ENCODE measurements at regions not wholly inside any gene's neighbourhood (a gene's known extent, or its start where the extent isn't known, plus 50 kb on each side); places are given as distances from the start of the nearest gene placed in this dataset.

DNA sequence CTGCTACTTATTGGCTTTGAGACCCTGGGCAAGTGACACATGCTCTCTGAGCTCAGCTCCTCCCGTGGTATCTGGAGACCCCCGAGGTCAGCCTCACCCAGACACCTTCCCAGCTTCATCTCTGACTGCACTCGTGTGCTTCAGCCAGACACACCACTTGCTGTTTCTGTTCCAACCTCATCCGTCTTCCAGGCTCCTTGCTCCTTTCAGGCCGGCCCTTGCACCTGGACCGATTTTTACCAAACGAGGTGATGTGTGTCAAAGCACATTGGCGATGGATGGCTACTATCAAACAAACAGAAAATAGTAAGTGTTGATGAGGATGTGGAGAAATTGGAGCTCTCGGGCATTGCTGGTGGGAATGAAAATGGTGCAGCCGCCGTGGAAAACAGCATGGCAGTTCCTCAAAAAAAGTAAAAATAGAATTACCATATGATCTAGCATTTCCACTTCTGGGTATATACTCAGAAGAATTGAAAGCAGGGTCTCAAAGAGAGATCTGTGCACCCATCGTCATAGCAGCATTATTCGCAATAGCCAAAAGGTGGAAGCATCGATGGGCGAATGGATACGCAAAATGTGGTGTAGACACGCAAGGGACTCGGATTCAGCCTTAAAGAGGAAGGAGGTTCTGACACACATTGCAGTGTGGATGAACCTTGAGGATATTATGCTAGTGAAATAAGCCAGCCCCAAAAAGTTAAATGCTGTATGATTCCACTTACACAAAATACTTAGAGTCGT, 96.1 kb upstream of the IER5L start:
- no peak for DNase-seq

DNA sequence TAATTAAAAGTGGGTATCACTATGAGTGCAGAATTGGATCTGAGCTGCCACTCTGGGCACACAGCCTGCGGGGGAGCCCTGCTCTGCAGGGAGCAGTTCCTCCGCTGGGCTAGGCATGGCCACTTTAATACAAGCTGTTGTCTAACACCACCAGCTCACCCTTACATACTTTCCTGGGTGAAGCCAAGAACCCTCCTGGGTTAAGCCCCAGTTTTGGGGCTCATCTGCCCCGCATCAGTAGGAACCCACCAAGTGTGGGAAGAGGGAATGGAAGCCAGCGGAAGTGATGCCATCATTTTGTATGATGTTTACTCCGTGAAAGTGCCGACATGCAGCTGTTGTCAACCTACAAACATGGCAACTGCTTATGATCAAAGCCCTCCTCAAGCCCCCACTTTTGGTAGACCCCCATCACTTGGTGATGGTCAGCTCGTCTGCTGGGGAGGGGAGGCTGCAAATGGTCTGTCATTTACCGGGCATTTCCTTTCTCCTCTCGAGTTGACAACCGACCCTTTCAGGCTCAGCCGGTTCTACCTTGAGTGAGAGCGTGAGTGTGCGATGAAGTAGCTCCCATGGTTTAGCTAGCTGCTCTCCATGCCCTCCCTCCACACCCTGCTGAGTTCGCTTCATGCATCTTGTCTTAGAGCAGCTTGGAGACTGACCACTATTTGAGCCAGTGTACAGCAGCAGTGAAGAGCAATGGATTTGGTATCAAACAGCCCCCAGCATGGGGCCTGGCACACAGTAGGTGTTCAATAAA, 95.3 kb upstream of the IER5L start:
- no peak for DNase-seq

DNA sequence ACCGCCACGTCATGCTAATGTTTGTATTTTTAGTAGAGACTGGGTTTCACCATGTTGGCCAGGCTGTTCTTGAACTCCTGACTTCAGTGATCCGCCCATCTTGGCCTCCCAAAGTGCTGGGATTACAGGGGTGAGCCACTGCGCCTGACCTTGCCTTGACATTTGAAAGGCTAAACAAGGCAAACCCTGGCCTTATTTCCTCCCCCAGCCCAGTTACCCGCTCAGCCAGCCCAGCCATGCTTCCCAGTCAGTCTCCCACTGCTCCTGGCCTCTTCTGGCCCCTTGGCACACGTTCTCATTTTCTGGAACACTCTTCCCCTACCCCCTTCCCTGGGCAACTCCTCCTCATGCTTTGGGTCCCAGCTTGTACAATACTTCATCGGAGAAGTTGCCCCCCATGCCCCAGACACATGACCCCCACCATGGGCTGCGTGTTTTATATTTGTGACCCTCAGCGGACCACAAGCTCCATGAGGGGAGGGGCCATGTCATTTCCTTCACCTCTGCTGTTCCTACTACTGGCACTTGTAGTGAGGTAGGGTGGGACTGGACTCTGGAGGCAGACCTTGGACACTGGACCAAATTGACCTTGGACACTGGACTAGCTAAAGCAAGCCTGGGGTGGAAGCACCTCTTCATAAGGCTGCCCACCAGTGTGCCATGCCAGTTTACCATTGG, 94.4 kb upstream of the IER5L start:
- no peak for DNase-seq

DNA sequence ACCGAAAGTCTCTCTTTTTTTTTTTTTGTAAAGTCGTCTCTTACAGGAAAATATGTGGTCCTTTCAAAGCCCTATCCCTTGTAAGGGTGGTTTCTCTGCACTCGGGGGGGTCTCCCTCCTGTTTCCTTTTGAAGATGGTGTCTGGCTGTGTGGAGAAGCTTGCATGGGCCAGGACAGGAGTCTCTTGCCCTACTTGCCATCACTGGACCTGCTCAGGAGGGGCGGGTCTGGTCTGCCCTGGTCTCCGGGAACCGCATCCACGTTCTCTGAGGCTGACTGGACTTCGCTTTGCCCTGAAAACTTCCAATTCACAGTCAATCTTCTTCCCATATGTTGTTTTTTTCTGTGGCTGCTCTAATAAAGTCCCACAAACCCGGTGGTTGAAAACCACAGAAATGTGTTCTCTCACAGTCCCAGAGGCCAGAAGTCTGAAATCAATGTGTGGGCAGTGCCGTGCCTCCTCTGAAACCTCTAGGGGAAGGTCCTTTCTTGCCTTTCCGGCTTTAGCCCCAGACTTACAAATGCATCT, 92.9 kb upstream of the IER5L start:
- no peak for DNase-seq

DNA sequence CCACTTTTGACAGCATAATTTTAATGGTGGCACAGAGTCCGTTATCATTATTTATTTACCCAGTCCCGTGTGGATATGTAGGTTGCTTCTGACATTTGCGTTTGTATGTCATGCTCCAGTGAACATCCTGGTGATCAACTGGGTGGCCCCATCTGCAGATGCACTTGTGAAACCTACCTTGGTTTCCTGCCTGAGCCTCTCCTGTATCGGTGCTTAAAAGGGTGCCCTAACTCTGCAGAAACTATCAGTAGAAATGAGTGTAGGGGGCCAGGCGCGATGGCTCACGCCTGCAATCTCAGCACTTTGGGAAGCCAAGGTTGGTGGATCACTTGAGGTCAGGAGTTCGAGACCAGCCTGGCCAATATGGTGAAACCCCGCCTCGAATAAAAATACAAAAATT, 92.1 kb upstream of the IER5L start:
- DNase-seq, result peak; percentile 38

DNA sequence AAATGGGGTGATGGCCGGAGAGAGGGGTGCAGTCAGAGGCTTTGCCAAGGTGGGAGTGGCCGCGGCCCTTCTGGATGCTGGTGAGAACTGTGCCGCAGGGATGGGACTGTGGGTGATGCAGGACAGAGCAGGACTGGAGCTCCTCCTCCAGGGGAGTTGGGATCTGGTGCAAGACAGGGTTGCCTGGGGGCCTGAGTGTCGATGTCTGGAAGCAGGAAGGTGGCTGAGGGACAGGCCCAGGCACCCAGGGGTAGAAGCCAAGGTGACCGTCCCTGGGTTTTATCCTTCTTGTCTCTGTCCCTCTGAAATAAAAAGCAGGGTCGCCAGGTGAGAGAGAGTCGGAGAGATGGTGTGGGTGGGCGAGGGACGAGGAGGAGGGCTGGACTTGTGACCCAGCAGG, 89.1 kb upstream of the IER5L start:
- DNase-seq, result no peak

DNA sequence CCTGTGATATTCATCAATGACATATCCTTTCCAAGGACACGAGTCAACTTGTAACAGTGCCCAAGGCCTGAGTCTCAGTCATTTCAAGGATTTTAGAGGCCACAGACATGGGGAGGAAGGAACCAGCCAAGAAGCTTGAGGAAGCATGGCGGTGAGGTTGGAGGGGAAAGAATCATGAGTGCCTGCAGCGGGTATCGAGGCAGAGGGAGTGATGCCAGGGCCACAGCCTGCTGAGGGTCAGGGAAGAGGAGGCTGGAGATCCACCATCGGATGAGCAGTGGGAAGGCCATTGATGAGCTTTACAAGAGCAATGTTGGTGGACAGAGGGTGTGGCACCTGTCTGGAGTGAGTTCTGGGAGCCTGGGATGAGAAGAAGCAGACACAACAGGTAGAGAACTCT, 88.5 kb upstream of the IER5L start:
- no peak for DNase-seq

DNA sequence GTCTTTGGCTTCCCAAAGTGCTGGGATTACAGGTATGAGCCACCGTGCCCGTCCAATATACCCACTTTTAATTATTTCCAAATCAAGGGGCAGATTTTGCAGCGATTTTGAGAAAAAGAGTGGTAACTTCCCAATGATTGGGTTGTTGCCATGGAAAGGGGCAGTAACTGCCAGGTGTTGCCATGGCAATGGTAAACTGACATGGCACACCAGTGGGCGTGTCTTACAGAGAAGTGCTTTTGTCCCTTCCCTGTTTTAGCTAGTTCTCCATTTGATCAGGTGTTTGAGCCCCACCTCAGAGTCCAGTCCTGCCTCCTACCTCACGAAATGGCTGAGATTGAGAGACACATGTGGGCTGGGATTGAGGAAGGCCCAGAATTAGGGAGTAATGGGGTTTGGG, 86.3 kb upstream of the IER5L start:
- DNase-seq, result no peak

DNA sequence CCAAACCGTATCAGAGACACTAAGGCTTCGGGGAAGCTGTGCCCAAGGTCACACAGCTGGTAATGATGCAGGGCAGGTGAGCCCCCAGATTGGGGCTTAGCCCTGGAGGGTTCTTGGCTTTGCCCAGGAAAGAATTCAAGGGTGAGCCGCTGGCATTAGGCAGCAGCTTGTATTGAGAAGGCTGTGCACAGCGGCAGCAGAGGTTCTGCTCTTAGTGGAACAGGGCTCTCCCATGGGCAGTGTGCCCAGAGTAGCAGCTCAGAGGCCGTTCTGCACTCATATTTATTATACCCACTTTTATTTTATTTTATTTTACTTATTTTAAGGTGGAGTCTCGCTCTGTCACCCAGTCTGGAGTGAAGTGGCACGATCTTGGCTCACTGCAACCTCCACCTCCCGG, 85.8 kb upstream of the IER5L start:
- DNase-seq, result no peak

DNA sequence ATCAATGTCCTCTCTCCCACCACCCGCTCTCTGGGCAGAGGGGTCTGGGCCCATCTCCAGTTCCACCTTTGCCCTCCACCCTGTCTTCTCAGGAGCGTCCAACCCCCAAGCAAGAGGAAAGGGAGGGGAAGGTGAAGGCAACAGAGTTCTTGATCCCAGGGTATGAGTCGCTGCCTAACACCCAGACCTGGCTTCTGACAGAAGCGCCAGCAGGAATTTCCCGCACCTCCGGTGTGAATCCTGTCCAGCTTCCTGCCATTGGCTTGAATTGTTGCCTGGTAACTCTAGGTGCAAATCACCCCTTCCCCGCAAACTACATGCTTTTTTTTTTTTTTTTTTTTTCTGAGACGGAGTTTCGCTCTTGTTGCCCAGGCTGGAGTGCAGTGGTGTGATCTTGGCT, 84.2 kb upstream of the IER5L start:
- DNase-seq, result no peak

DNA sequence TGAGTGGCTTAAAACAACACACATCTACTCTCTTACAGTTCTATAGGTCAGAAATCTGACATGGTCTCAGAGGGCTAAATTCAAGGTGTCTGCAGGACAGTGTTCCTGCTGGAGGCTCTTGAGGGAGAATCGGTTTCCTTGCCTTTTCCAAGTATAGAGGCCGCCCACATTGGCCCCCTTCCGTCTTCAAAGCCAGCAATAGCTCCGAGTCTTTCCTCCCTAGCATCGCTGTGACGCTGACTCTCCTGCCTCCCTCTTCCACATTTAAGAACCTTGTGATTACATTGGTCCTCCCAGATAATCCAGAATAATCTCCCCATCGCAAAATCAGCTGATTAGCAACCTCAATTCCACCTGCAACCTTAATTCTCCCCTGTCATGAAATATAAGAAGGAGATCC, 81.3 kb upstream of the IER5L start:
- no peak for DNase-seq

DNA sequence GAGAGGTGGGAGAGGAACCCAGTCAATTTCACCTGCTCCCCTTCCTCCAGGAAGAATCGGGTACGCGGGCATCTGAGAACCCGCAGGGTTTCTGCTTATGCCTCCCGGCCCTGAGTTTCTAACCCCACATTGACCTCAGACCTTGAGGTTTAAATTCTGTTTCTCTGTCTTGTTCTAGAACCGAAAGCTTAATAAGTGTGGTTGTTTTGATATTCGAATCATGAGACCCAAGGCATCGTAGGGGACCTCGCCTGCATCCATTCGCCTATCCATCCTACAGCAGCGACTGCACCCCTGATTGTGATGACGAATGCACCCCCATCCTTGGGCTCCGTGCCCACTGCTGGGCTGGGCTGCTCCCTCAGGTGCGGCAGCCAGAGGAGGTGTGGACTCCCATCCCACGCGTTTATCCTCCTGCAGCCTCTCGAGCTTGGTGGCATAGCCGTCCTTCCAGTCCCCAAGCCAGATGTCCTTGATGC, 80.8 kb upstream of the IER5L start:
- DNase-seq, result no peak

DNA sequence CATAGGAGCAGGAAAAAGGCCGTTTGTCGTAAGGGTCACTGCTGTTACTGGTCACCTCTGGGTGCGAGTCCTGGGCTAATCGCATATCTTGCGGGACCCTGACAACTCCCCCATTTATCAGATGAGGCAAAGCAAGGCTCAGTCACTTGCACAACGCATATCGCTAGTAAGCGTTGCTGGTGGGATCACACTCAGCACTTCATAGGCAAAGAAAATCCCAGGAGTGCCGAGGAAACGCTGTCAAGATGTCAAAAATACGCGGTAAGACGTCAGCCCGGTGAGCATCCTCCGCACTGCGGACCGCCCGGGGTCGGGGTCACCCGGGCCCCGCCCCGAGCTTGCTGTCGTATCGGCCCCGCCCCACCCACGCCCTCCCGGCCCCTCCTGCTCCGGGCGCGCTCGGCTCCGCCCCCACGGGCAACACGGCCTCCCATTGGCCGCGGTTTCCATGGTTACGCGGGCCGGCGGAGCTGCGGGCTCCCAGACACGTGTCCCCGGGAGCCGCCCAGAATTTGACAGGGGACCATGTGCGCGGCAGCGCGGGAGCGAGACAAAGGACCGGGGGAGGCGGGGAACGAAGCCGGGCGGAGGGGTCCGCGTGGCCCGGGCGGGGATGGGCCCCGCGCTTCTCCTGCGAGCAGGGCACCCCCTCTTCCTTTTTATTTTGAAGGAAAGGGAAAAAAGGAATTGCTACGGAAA, 80.2 kb upstream of the IER5L start:
- peak; percentile 81 for DNase-seq

DNA sequence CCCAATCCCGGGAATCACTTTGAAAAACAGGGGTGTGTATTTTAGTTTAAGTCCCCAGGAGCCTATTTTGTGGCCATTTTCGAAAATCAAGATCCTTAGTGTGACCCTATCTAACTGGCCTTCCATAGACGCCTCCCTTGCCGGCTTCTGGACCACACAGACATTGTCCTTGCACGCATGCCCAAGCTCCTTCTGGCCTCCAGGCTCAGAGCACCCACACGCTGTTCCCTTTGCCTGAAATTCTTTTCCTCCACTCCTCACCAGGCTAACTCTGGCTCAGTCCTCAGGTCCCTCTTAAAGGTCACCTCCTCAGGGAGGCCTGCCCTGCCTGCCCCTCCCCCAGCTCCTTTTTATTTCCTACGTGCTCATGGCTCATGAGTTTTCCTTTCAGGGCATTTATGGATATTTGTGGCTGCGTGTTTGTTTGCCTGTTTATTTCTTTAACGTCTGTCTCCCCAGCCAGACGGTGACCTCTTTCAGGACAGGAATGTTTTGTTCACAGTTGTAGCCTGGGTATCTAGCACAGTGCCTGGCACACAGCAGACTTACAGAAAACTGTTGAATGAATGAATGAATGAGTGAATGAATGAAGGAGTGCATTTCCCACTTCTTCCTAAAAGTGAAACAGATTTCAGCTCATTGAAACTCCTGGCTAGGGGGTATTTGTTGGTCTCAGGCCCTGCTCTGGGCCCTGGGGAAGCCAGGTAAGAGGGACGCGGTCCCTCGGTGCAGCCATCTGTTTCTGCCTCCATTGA, 79.1 kb upstream of the IER5L start:
- DNase-seq, result no peak

DNA sequence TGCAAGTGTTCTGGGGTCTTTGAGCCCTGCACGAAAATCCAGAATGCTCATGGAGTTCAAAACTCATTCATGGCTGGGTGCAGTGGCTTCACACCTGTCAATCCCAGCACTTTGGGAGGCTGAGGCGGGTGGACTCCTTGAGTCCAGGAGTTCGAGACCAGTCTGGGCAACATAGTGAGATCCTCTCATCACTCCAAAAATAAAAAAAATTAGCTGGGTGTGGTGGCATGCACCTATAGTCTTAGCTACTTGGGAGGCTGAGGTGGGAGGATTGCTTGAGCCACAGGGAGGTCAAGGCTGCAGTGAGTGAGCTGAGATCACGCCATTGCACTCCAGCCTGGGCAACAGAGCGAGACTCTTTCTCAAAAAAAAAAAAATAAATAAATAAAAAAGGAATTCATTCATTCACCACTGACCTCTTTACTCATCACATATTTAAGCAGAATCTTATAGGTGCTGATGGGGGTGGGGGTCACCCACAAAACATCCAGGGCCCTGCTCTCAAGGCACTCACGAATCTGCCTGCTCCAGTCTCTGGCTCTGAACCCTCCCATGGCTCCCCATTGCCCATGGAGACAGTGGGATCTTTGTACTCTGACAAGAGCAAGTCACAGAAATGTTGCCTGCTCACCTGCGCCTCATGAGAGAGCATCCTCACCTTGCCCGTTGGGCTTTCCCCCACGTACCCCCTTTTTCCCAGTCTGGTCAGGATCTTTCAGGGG, 76.7 kb upstream of the IER5L start:
- no peak for DNase-seq

DNA sequence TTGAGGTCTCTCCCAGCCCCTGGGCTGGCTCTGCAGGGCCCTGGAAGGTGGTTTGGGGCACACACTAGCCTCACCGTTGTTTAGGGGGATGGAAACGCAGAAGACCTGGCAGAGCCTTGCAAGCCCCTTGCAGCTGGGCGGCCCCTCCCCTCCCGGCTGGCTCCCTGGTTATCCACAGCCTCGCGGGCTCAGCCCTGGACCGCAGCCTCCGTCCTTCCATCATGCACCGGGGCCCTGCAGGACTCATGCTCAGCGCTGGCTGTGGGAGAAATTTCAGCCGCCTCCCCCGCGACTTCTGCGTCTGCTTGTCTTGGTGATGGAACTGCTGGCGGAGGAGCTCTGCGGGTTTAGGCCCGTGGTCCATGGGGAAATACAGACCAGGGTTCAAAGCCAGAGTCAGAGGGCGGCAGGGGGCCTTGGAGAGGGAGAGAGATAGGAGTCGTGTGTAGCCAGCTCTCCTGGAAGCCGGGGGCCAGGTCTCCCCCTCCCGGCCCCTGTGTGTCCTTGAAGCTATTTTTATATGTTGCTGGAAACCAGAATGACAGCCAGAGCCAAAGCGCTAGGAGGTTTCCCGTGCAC, 75.8 kb upstream of the IER5L start:
- DNase-seq, result no peak

DNA sequence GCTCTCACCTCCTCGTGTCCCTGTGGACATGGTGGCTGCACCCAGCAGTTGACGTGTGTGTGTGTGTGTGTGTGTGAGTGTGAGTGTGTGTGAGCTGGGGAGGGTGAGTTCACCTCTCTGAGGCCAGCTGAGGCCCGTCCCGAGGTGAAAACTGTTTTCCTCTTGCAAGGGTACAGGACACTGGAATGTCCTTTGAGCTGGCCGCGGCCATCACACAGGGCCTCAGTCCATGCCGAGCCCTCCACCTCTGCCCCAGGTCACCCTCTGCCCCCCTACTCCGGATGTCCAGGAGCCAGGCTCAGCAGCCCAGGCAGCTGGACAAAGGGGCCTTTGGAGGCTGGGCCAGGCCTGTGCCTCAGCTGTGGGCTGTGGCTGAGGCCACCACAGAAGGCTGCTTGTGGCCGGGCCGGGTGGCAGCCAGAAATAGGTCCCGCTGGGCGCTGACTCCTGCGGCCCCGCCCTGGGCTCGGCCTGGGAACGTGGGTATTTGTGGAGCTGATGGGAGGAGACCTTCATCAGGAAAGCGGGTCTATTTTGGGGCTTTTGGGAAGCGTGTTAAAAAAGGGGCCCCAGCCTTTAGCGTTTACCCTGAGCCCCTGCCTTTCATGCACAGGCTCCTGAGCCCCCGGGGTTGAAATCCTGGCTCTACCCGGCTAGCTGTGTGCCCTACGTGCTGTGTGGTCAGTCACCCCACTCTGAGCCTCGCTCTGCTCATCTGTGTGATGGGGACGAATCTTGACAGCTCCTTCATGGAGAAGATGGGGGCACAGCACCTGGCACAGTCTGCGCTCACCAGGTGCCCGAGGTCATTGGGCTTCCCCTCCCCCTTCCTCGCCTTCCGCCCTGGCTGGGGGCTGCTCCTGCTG, 75.1 kb upstream of the IER5L start:
- no peak for DNase-seq

DNA sequence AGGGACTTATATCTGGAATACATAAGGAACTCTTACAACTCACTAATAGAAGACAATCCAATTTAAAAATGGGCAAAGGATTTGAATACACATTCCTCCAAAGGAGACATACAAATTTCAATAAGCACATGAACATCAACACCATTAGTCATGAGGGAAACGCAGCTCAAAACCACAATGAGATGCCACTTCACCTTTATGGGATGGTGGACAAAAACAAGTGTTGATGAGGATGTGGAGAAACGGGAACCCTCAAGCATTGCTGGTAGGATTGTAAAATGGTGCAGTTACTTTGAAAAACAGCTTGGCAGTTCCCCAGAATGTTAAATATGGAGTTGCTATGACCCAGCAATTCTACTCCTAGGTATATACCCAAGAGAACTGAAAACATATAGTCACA, 72.7 kb upstream of the IER5L start:
- no peak for DNase-seq

DNA sequence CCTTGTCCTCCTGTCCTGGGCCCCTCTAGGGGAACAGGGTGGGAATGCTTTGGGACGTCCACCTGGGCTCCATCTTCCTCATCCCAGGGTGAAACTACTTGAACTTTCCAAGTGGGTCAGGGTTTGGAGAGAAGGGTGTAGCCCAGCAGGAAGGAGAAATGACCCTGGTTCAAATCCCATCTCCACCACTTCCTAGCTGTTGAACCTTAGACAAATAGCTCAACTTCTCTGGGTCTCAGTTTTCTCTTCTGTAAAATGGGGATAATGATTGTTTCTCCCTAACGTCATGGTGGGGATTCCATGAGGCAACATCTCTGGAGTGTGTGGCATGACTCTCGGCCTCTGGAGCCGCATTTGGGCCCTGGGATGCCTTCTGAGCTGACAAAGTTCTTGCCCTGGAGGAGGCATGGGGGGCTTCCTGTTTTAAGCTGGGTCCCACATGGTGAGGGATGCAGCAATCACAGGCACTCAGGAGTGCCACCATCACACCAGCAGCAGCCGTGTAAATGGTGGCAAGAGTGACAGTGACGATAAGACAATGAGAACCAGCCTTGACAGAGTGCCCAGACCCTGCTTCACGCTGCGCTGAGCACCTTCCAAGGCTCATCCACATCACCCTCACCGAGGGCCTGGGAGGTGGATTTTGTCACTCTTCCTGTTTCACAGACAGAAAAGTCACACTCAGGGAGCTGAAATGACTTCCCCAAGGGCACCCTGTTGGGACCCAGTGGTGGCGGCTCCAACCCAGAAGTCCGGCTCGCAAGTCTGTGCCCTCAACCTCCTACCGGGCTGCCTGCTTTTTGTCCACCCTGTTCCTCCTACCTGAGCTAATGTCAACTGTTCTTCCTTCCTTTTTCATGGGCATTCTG, 69.5 kb upstream of the IER5L start:
- DNase-seq, result no peak

Data from activated gamma-delta T cell treated with Interleukin-2 at 50 U/mL for 16 hours (primary cell).